ENCODE measurements at regions not wholly inside any gene's neighbourhood (a gene's known extent, or its start where the extent isn't known, plus 50 kb on each side); places are given as distances from the start of the nearest gene placed in this dataset.

GRCh38 chr12:115806000-115806399 is 471.5 kb downstream of the MED13L start:
- Histone ChIP-seq H3K27ac (no peak overlapping the region), H3K9me3 (no peaks in the 10 kb centered on the region), H3K36me3 (no peaks in the 10 kb centered on the region), H3K4me3 (replicated peaks in 1 of 3) (no peak overlapping the region), H3K4me1 (no peaks in the 10 kb centered on the region), H3K27me3 (no peaks in the 10 kb centered on the region)
- intact Hi-C loops (cut with DNase I) = no loop called here
- WGBS, 2 donors = 81 to 83% methylated on average over 3 of the region's 3 CpGs
- no peak for TF ChIP-seq CTCF (IDR thresholded peaks at IDR 0.05)
- no peak for TF ChIP-seq POLR2A (IDR thresholded peaks at IDR 0.05)
- DNase-seq = no peak

GRCh38 chr12:115802767-115803166 is 474.7 kb downstream of the MED13L start:
- Histone ChIP-seq H3K27me3 (no peaks in the 10 kb centered on the region), H3K4me3 (replicated peaks in 1 of 3) (no peak overlapping the region), H3K27ac (no peak overlapping the region), H3K9me3 (no peaks in the 10 kb centered on the region), H3K36me3 (no peaks in the 10 kb centered on the region), H3K4me1 (no peaks in the 10 kb centered on the region)
- TF ChIP-seq CTCF (IDR thresholded peaks at IDR 0.05) (no peak), POLR2A (IDR thresholded peaks at IDR 0.05) (no peak)
- DNase-seq = no peak
- WGBS, 2 donors = 92 to 97% methylated on average over 3 of the region's 3 CpGs
- intact Hi-C loops (cut with DNase I) = no loop called here

- DNase-seq = no peak
- H3K9me3 ChIP-seq = no peaks in the 10 kb centered on the region
- TF ChIP-seq POLR2A (IDR thresholded peaks at IDR 0.05) = no peak
- no peak for TF ChIP-seq CTCF (IDR thresholded peaks at IDR 0.05)
- WGBS, 2 donors = 46 to 55% methylated on average over 3 of the region's 3 CpGs
- no peak overlapping the region for H3K4me3 ChIP-seq (replicated peaks in 1 of 3)
- H3K27ac ChIP-seq = no peak overlapping the region
- H3K27me3 ChIP-seq = no peaks in the 10 kb centered on the region
- H3K36me3 ChIP-seq = no peaks in the 10 kb centered on the region
- no peaks in the 10 kb centered on the region for H3K4me1 ChIP-seq
- intact Hi-C loops (cut with DNase I) = no loop called here
Observed at GRCh38 chr12:115801871-115802270, 475.6 kb downstream of the MED13L start.

GRCh38 chr12:115799610-115800009 is 477.9 kb downstream of the MED13L start:
- Histone ChIP-seq H3K27me3 (no peaks in the 10 kb centered on the region), H3K4me1 (no peaks in the 10 kb centered on the region), H3K27ac (no peak overlapping the region), H3K9me3 (no peaks in the 10 kb centered on the region), H3K4me3 (replicated peaks in 1 of 3) (no peak overlapping the region), H3K36me3 (no peaks in the 10 kb centered on the region)
- TF ChIP-seq POLR2A (IDR thresholded peaks at IDR 0.05) = no peak
- TF ChIP-seq CTCF (IDR thresholded peaks at IDR 0.05) = no peak
- intact Hi-C loops (cut with DNase I) = no loop called here
- no peak for DNase-seq
- 93 to 96% methylated on average over 4 of the region's 4 CpGs for WGBS, 2 donors

GRCh38 chr12:115798309-115798917 is 479.1 kb downstream of the MED13L start:
- no peaks in the 10 kb centered on the region for H3K27me3 ChIP-seq
- TF ChIP-seq POLR2A (IDR thresholded peaks at IDR 0.05) (no peak), CTCF (IDR thresholded peaks at IDR 0.05) (no peak)
- no peak overlapping the region for H3K27ac ChIP-seq
- no peaks in the 10 kb centered on the region for H3K36me3 ChIP-seq
- intact Hi-C loops (cut with DNase I) = no loop called here
- 66 to 67% methylated on average over 4 of the region's 4 CpGs for WGBS, 2 donors
- H3K9me3 ChIP-seq = no peaks in the 10 kb centered on the region
- no peak for DNase-seq
- no peak overlapping the region for H3K4me3 ChIP-seq (replicated peaks in 1 of 3)
- H3K4me1 ChIP-seq = no peaks in the 10 kb centered on the region

All from thyroid gland (tissue), 4 donors.